Astrocyte (in vitro differentiated cells and primary cell): ENCODE measurements at regions not wholly inside any gene's neighbourhood (a gene's known extent, or its start where the extent isn't known, plus 50 kb on each side); places are given as distances from the start of the nearest gene placed in this dataset.

Experiments
- DNase-seq: peaks from one replicate; pipeline ENCODE4 v3.0.0-alpha.2; 2010; ENCODE audit warnings: low read depth
- FAIRE-seq: peaks from 2 replicates; lab custom pipeline; 2011; peaks lifted over from hg19 to GRCh38; lab: Jason Lieb, UNC
- H2AFZ ChIP-seq: 2 replicates; pipeline ENCODE4 v1.6.0; 2012; ENCODE audit warnings: low read depth, low read length, inconsistent platforms
- H3K27ac ChIP-seq: 2 replicates; pipeline ENCODE4 v1.5.1; 2011; ENCODE audit warnings: low read depth, low read length, inconsistent platforms
- H3K27me3 ChIP-seq: 2 replicates; pipeline ENCODE4 v1.6.0; 2011; ENCODE audit warnings: low read length, inconsistent platforms; ENCODE audit not compliant: insufficient read depth
- H3K36me3 ChIP-seq: 2 replicates; pipeline ENCODE4 v1.5.1; 2011; ENCODE audit warnings: low read length, inconsistent platforms; ENCODE audit not compliant: insufficient read depth
- H3K4me1 ChIP-seq: 2 replicates; pipeline ENCODE4 v1.5.1; 2011; ENCODE audit warnings: low read length, inconsistent platforms; ENCODE audit not compliant: insufficient read depth
- H3K4me2 ChIP-seq: 2 replicates; pipeline ENCODE4 v1.6.0; 2012; ENCODE audit warnings: low read length, inconsistent platforms
- H3K4me3 ChIP-seq: 2 replicates; pipeline ENCODE4 v1.5.1; 2011; ENCODE audit warnings: low read depth, mild to moderate bottlenecking, low read length, inconsistent platforms; ENCODE audit not compliant: insufficient read depth
- H3K79me2 ChIP-seq: 2 replicates; pipeline ENCODE4 v1.6.0; 2012; ENCODE audit warnings: mild to moderate bottlenecking, low read length, inconsistent platforms; ENCODE audit not compliant: insufficient read depth
- H3K9ac ChIP-seq: 2 replicates; pipeline ENCODE4 v1.6.0; 2012; ENCODE audit warnings: mild to moderate bottlenecking, low read length, inconsistent platforms
- H3K9me3 ChIP-seq: 2 replicates; pipeline ENCODE4 v1.5.1; 2012; ENCODE audit warnings: low read depth, mild to moderate bottlenecking, low read length, inconsistent platforms; ENCODE audit not compliant: insufficient read depth
- H4K20me1 ChIP-seq: 2 replicates; pipeline ENCODE4 v1.6.0; 2012; ENCODE audit warnings: low read length, inconsistent platforms; ENCODE audit not compliant: insufficient read depth
- H3K27ac Mint-ChIP-seq: one replicate; pipeline ENCODE4 v1.8.0; 2021; ENCODE audit warnings: mild to moderate bottlenecking, mixed read lengths; ENCODE audit not compliant: unreplicated experiment
- H3K27me3 Mint-ChIP-seq: one replicate; pipeline ENCODE4 v1.8.0; 2021; ENCODE audit warnings: low read depth, mixed read lengths; ENCODE audit not compliant: unreplicated experiment
- H3K36me3 Mint-ChIP-seq: one replicate; pipeline ENCODE4 v1.8.0; 2021; ENCODE audit warnings: low read depth, mixed read lengths; ENCODE audit not compliant: unreplicated experiment
- H3K4me1 Mint-ChIP-seq: one replicate; pipeline ENCODE4 v1.8.0; 2021; ENCODE audit warnings: low read depth, mixed read lengths; ENCODE audit not compliant: unreplicated experiment
- H3K4me3 Mint-ChIP-seq: one replicate; pipeline ENCODE4 v1.8.0; 2021; ENCODE audit warnings: mild to moderate bottlenecking, moderate library complexity, mixed read lengths; ENCODE audit not compliant: unreplicated experiment
- H3K9me3 Mint-ChIP-seq: one replicate; pipeline ENCODE4 v1.8.0; 2021; ENCODE audit warnings: mild to moderate bottlenecking, mixed read lengths; ENCODE audit not compliant: unreplicated experiment
- CTCF ChIP-seq: IDR thresholded peaks from 2 replicates; pipeline ENCODE4 v1.5.1; 2011; ENCODE audit warnings: low read depth, mild to moderate bottlenecking, inconsistent platforms, low read length, moderate library complexity; ENCODE audit not compliant: insufficient read depth
- EZH2 ChIP-seq: IDR thresholded peaks from 2 replicates; pipeline ENCODE4 v1.6.1; 2012; ENCODE audit warnings: mild to moderate bottlenecking, low read length, inconsistent platforms; ENCODE audit not compliant: insufficient read depth

GRCh38 chr11:81717695-81718094 lies 1016.0 kb downstream of the FAM181B start:
- Mint-ChIP-seq H3K4me1 (peaks cover 7% of the 10 kb centered on the region), H3K27ac (no peak overlapping the region), H3K36me3 (no peaks in the 10 kb centered on the region), H3K9me3 (no peaks in the 10 kb centered on the region), H3K27me3 (no peaks in the 10 kb centered on the region), H3K4me3 (no peak overlapping the region)
- Histone ChIP-seq H3K4me1 (no peaks in the 10 kb centered on the region), H3K27ac (no peak overlapping the region), H3K9ac (no peak overlapping the region), H3K9me3 (no peaks in the 10 kb centered on the region), H3K79me2 (no peaks in the 10 kb centered on the region), H2AFZ (no peak overlapping the region), H3K4me3 (no peak overlapping the region), H3K4me2 (no peak overlapping the region), H3K36me3 (no peaks in the 10 kb centered on the region), H4K20me1 (no peaks in the 10 kb centered on the region), H3K27me3 (no peaks in the 10 kb centered on the region)
- no peak for FAIRE-seq
- no peak for TF ChIP-seq CTCF
- TF ChIP-seq EZH2: no peak
- no peak for DNase-seq

- Mint-ChIP-seq H3K27ac (no peak overlapping the region), H3K9me3 (peaks cover 1% of the 10 kb centered on the region), H3K4me3 (no peak overlapping the region), H3K4me1 (no peaks in the 10 kb centered on the region), H3K36me3 (no peaks in the 10 kb centered on the region), H3K27me3 (peaks cover 2% of the 10 kb centered on the region)
- Histone ChIP-seq H3K9ac (no peak overlapping the region), H2AFZ (no peak overlapping the region), H4K20me1 (no peaks in the 10 kb centered on the region), H3K4me3 (no peak overlapping the region), H3K27me3 (no peaks in the 10 kb centered on the region), H3K79me2 (no peaks in the 10 kb centered on the region), H3K36me3 (no peaks in the 10 kb centered on the region), H3K4me1 (no peaks in the 10 kb centered on the region), H3K4me2 (no peak overlapping the region), H3K9me3 (no peaks in the 10 kb centered on the region), H3K27ac (no peak overlapping the region)
- no peak for DNase-seq
- no peak for TF ChIP-seq EZH2
- TF ChIP-seq CTCF: no peak
- FAIRE-seq: no peak
These were observed 1025.8 kb downstream of the FAM181B start for GRCh38 chr11:81707881-81708280.

GRCh38 chr11:81705283-81705682 lies 1028.4 kb downstream of the FAM181B start:
- Histone ChIP-seq H3K79me2 (no peaks in the 10 kb centered on the region), H4K20me1 (no peaks in the 10 kb centered on the region), H3K27me3 (no peaks in the 10 kb centered on the region), H3K4me1 (no peaks in the 10 kb centered on the region), H3K4me2 (no peak overlapping the region), H3K4me3 (no peak overlapping the region), H3K36me3 (no peaks in the 10 kb centered on the region), H2AFZ (no peak overlapping the region), H3K9me3 (no peaks in the 10 kb centered on the region), H3K27ac (no peak overlapping the region), H3K9ac (no peak overlapping the region)
- H3K27ac Mint-ChIP-seq: no peak overlapping the region
- FAIRE-seq (no peak), DNase-seq (no peak)
- peaks cover 6% of the 10 kb centered on the region for H3K9me3 Mint-ChIP-seq
- H3K36me3 Mint-ChIP-seq: no peaks in the 10 kb centered on the region
- TF ChIP-seq EZH2: no peak
- no peak for TF ChIP-seq CTCF
- H3K27me3 Mint-ChIP-seq: peaks cover 2% of the 10 kb centered on the region
- no peak overlapping the region for H3K4me3 Mint-ChIP-seq
- no peaks in the 10 kb centered on the region for H3K4me1 Mint-ChIP-seq
